ENCODE measurements at regions not wholly inside any gene's neighbourhood (a gene's known extent, or its start where the extent isn't known, plus 50 kb on each side); places are given as distances from the start of the nearest gene placed in this dataset.

DNA sequence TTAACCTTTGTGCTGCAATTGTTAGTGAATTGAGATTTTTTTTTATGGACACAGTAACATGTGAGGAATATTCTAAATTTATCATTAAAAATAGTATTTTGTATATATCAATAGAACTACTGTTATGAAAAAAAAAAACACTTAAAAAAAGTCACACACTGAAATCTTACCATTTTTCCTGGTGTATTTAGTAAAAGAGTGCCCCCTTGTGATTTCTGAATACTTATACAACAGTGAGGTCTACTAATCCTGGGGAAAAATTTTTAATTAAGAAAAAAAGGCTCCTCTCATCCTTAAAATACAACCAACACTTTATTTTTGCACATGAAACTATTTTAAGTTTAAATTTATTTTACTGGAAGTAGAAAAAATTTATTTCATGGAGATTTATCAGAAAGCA, 56.4 kb upstream of the SPOCK3 start:
- no peak for DNase-seq (ENCODE audit: low spot score)

DNA sequence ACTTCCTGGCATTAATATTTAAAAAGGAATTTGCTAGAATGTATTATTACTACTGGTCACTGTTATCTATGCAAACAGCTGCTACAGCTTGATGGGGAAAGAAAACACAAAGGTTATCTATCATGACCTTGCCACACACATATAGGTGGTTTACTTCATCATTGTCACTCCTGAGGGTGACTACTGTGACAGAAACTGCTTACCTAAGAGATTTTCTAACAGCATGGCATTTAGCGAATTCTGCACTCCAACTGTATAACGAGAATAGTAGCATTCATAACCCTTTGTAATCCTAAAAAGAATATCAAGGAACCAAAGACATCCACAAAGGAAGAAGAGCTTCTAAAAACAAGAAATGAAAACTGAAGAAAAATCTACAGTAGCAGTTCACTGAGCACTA, 74.6 kb upstream of the SPOCK3 start:
- DNase-seq (ENCODE audit: low spot score) = no peak

DNA sequence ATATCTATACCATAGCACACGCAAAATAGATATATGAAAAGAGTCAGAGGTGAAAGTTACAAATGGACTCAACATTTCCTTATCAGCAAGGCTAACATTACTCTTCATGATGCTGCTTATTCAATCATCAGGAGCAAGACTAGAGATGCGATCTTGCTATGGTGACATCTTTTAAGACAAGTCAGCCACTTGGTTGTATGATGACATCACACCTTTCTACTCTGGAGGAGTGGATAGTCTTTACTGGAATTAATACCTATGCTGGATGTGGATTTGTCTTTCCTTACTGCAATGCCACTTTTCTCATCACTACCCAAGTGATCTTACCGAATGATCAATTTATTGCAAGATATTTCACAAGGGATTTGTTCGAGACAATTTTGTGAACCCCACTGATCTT, 87.0 kb upstream of the SPOCK3 start:
- DNase-seq (ENCODE audit: low spot score) = no peak

DNA sequence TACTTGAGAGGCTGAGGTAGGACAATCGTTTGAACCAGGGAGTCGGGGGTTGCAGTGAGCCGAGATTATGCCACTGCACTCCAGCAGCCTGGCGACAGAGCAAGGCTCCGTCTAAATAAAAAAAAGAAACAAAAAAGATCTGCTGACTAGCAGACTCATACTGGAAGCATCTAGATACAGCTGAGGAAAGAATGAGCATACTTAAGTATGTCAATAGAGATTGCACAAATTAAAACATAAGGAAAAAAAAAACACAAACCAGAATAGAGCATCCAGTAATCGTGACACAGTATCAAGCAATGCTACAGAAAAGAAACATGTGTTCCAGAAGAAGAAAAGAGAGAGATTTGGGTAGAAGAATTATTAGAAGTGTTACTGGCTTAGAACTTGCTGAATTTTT, 105.5 kb upstream of the SPOCK3 start:
- no peak for DNase-seq (ENCODE audit: low spot score)

DNA sequence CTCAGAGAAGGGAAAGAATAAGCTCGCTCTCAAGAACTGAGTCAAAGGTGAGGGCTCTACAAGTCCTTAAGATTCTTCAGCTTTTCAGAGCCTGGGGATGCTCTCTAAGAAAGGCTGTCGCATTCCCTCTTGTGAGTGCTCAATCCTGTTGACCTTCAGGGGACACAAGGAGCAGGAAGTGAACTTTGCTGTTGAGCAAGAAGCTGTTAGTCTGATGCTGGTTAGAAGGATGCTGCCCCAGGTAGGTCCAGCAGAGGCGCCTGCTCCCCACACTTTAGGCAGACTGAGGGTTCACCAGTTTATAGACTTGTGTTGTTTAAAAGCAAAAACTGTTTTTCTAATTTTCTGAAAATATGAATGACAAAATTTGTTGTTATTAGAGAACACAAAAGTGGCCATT, 125.4 kb upstream of the SPOCK3 start:
- DNase-seq (ENCODE audit: low spot score) = no peak

DNA sequence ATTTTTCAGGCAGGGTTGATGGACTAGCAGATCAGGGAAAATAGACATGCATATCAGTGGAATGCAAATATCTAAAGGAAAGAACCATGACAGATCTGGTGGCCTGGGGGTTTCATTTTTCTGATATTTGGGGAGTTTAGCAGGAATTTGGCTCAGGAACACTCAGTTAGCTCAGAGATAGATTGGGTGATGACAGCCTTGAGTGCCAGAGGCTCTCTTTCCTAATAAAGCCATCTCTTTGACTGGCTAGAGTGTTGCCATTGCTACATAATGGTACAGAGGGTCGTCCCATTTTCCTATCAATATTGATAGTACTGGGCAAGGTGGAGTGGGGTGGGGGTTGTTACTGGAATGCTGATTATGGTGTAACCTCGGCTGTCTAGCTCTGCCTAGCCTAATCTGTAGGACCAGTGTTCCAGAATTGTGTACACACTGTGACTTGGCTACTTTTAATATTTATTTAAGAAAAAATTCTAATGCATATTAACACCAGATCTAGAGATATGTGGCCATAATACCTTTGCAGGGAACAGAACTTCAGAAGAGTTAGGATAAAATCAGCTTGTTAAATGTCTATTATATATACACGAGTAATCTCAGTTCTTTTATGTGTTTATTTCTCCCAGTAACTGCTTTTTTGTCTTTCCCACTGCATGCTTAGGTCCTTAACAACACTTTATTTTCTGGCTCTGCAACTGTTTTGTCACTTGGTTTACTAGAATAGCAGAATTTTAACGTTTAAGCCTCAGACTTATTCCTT, 145.0 kb upstream of the SPOCK3 start:
- DNase-seq (ENCODE audit: low spot score) = no peak

DNA sequence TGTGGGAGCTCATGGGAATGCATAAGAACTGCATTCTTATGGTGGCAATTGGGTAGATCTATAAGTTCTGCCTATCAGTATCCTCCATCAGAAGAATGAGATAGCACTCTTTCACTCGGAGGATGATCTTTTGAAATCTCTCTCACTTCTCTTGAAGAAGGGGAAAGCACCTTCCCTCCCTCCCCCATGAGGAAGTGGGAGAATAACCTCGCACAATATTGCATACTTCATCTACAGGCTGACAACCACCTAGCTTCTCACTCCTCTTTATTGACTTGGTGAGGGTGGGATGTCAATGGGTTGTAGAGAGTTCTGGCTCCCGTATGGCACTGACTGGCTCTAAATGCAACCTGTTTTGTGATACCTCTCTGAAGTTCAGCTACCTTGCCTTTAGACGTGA, 146.7 kb upstream of the SPOCK3 start:
- no peak for DNase-seq (ENCODE audit: low spot score)

DNA sequence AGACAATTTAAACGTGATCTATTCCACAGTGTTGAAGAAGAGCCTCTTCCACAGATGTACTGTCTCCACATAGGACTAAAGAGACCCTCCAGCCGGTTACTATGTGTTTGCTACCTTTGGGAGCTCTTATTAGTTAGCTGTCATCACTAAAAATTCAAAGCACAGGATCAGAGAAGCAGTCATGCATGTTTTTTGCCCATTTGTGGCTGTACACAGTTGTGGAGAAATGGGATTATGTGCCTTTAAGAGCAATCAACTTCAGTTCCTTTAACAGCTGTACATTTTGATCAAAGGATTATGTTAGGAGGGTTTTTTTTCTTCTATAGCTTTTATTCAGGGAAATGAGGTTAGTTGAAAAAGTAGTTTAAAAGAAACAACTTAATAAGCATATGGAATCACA, 149.0 kb upstream of the SPOCK3 start:
- no peak for DNase-seq (ENCODE audit: low spot score)

DNA sequence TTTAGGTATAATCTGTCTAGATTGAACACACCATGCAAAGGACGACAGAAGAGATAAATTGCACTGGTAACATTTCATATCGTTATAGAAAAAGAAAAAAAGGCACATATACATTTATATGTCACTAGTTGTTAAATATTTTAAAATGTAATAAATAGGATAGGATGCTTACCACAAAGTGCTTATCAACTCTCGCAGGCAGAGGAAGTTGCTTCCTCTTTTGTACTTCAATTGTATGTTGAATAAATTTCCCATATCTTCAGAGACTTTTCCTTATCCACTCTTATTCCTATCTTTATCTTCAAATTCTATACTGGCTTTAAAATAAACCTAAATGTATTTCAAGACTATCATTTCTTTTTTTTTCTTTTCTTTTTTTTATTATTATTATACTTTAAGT, 163.3 kb upstream of the SPOCK3 start:
- DNase-seq (ENCODE audit: low spot score) = no peak

DNA sequence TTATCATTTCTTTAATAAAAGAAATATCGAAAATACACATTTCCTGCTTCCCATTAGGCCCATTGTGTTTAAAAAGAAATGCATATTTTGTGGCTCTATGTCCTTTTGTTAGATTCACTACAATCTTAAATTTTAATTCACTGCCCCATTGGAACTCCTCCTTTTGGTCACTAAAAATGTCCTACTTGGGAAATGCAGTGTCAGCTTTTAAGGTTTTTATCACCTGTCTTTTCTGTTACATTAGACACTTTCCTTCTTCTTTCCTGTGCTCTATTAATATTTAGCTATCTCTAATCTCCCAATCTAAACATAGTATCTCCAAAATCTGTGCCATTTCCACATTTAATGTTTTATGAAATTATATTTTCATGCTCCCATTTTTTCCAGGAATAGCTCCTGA, 164.9 kb upstream of the SPOCK3 start:
- no peak for DNase-seq (ENCODE audit: low spot score)

DNA sequence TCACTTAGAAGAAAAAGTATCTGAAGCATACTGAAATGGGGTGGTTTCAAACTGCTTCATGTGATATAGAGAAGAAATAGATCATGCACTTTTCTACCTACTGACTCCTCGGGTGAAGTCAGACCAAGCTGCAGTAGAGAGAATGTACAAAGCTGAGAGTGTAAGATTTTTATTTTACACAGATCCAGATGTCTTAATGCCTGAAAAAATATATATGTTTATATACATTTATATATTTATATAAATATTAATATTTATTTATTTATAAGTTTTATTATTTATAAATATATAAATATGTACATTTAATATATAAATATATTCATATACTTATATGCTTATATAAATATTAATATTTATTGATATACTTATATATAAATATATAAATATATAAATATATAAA, 171.9 kb upstream of the SPOCK3 start:
- DNase-seq (ENCODE audit: low spot score) = no peak

DNA sequence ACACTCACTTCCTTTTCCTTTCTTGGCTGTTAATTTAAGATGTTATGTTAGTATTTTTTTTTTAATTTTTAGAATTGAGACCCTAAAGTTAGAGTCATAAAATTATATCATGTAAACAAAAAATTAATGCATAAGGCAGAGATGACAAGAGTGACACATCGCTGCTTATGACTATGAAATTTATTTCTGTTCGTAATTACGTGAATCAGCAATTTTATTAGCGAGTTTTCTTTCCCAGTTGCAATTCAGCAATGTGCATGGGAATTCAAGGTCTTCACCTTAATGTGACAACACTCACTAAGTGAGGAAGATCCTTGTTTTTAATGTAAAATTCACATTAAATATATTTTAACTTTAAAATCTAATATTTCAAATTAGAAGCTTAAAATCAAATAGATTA, 181.2 kb upstream of the SPOCK3 start:
- no peak for DNase-seq (ENCODE audit: low spot score)

DNA sequence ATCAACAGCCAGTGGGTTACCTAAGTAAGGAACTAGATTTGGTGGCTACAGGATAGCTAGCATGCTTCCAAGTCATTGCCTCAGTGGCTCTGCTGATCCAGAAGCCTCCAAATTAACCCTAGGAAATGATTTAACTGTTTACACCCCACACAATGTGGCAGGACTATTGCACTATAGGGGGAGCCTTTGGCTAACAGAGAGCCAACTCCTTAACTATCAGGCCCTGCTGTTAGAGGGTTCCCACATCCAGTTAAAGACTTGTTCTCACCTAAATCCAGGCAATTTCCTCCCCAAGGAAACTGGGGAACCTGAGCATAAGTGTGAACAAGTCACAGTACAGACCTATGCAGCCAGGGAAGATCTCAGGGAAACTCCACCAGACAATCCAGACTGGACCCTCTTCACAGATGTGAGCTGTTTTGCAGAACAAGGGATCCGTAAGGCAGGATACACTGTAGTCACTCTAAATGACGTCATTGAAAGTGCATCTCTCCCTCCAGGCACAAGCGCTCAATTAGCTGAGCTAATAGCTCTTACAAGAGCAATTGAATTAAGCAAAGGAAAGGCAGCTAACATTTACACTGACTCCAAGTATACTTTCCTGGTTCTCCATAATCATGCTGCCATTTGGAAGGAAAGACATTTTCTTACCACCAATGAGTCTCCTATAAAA, 185.3 kb upstream of the SPOCK3 start:
- no peak for DNase-seq (ENCODE audit: low spot score)

DNA sequence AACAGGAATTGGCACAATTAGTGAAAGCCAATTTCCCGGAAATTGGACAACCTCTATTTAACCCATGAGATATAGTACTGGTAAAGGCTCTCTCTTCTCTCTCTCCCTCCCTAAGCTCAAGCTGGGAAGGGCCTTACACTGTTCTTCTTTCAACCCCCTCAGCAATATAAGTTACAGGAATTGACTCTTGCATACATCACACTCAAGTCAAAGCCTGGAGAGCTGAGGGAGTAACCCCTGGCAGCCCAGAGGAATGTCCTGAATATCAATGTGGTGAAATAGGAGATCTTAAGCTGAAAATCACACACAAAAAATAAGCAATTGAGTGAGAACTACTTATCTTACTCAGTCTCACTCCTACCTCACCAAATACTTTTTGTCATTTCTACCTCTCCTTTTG, 186.9 kb upstream of the SPOCK3 start:
- no peak for DNase-seq (ENCODE audit: low spot score)

DNA sequence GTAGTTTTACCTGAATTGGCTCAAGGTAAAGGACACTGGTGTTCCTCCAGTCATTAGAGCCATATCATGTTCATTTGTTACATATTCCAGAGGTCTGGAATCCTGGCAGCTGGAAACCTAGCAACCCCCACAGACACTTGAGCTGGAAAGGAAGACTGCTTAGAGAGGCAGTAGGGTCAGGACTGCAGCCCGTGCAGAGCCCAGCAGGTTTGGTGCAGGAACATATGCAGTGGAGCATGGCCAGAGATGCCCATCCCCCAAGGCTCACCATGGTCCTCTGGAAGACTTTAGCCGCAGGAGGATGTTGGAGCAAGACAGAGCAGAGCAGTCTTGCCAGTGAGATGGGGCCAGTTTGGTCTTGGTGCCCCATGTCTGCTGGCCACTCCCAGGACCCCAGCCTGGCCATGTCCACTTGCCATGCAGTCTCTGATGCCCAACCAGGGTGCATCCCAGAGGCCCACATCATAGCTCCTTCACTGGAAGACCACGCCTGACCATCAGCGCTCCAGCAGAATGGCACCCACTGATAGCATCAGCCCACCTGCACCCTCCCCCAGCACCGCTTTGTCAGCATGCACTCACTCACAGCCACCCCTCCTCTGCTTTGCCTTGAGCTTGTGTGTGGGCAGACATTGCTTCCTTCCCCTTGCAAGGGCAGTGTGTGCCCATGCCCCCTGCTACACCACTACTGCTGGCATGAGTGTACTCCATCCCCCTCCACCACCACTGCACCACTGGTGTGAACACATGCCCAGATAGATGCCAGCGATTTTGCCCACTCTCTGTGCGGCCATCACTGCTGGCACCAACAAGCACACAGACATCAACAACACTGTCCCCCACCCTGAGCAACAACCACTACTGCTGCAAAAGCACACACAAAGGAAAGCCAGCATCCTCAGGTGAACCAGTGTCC, 190.3 kb upstream of the SPOCK3 start:
- no peak for DNase-seq (ENCODE audit: low spot score)

DNA sequence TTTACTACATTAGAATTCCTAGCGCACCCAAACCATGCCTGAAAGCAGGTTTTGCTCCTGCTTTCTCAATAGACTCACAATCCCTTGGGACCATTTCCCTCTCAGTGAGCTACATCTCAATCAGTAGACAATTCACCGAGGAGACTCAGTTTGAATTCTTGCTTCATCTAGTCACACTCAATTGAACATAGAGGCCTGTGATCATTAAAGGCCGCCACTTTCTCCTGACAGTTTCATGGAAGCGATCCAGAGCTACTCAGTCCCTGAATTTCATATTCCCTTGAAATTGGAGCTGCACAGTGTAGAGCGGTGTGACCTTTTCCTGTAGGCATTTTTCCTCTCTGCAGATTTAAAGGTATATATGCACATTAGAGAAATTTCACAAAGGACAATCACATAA, 193.9 kb upstream of the SPOCK3 start:
- DNase-seq (ENCODE audit: low spot score) = peak; percentile 22

DNA sequence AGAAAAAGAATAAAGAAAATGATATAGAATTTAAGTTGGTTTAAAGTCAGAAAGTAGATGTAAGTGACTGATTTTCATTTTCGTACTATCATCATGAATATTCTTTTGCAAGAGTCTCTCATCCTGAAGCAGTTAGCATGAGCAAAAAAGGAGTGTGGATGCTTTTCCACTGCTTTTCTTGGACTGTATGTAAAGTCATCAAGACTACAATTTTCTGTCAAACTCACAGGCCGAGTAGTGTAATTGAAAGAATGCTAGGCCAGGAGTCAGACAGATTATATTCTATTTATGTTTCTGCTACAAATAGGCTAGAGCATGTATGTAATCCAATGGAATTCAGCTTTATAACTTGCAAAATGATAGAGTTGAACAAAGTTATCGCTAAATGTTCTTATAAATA, 197.1 kb upstream of the SPOCK3 start:
- no peak for DNase-seq (ENCODE audit: low spot score)

DNA sequence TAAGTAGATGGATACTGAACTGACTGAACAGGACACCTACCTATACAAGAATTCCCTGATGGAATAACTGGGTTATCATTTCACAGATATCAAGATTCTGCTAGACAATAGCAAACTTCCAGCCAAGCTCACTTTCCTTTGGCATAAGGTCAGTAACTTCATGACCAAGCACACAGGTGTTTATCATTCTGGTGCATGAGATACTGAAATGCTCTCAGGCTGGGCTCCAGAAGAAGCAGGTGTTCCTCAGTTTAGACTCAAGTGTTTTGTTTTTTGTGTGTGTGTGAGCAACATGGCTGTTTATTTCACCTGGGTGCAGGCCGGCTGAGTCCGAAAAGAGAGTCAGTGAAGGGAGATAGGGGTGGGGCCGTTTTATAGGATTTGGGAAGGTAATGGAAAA, 201.5 kb upstream of the SPOCK3 start:
- no peak for DNase-seq (ENCODE audit: low spot score)

DNA sequence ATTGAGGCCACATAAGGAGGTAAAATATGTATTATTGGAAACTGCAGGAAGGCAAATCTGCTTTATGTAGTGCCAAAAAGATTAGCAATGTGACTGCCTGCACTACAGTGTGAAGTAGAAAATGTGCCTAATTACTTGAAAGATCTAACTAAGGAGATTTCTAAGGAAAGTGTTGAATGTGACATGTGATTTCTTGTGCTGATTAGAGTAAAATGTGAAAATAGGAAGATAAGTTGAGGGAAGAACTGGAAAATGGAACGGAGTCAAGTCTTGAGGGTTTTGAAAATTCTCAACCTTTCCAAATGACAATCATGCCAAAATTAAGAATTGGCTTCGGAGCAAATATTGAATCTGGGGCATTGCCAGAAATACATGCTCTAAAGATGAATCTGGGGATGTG, 209.5 kb upstream of the SPOCK3 start:
- DNase-seq (ENCODE audit: low spot score) = no peak

DNA sequence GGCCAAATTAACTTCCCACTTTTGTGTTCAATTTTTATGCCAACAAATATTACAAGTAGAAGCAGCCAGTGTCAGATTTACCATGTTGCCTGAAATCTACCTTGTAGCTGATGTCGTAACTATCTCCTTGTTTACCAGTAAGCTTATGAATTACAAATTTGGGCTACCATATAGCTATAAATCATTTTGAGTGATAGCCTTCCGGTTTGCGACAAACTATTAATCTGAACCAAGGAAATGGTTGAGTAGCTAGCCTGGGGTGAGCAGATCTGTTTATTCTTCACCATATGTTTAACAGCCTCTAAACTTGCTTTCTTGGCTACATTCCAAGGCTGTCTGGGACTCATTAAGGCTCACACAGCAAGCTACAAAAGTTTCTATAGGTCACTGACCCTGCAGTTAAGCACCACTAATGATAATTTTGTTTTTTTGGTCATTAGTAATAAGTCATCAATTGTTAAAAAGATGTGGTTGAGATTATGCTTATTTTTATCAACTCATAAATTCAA, 218.7 kb upstream of the SPOCK3 start:
- DNase-seq (ENCODE audit: low spot score) = no peak

DNA sequence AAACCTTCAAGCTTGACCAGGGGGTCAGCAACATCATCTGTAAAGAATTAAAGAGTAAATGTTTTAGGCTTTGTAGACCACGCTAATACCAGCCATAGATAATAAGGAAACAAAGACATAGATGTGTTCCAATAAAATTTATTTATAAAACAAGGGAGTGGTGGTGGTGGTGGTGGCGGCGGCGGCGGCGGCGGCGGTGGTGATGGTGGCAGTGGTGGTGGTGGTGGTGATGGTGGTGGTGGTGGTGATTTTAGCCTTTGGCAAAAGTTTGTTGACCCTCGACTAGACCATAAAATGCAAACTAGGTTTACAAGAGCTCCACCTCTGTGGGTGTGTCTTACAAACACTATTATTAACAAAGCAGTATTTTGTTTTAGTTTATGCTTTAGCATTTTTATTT, 222.3 kb upstream of the SPOCK3 start:
- no peak for DNase-seq (ENCODE audit: low spot score)

DNA sequence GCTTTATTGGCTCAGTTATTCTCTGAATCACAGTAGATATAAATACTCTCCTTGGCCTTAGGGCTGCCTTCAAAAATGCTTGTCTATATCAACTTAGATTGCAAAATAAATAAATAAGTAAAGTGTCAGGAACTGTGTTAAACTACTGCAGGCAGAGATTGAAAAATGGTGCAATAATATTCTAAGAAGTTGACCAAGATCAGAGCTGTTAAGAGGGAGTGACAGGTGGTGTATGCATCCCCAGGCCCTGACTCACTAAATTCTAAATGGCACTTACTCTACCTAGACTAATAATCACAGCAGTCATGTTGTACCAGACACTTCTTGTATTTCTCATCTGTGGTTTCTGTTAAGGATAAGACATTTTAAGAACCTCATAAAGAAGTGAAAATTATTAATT, 235.1 kb upstream of the SPOCK3 start:
- no peak for DNase-seq (ENCODE audit: low spot score)

DNA sequence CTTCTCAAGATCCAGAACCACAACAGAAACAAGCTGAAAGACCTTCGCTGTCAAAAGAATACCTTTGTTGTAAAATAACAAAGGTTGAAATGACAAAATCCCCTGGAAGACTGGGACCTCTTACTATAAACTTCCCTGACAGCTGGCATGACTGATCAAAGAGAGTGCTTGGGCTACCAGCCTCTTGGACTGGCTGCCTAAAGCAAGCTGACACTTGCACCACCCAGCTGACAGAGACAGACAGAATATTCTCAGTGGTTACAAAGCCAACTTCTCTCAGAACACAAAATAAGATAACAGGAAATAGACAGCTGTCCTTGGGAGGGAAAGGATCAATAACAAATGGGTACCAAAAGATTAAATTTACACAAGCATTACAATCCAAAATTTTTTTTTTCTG, 241.7 kb upstream of the SPOCK3 start:
- DNase-seq (ENCODE audit: low spot score) = no peak

Data from D341Med (cell line).